IPS DF 4.7 (cell line): ENCODE measurements at regions not wholly inside any gene's neighbourhood (a gene's known extent, or its start where the extent isn't known, plus 50 kb on each side); places are given as distances from the start of the nearest gene placed in this dataset.
"Not testable (repeated sequence)": the region's sequence is repeated elsewhere in the genome, so short reads cannot be mapped to it uniquely, and the experiment has no call there.

ENCODE experiments used
- DNase-seq: peaks from one replicate; pipeline ENCODE4 v3.0.0-alpha.2; 2013; ENCODE audit warnings: low spot score; ENCODE audit errors: extremely low read depth

DNA sequence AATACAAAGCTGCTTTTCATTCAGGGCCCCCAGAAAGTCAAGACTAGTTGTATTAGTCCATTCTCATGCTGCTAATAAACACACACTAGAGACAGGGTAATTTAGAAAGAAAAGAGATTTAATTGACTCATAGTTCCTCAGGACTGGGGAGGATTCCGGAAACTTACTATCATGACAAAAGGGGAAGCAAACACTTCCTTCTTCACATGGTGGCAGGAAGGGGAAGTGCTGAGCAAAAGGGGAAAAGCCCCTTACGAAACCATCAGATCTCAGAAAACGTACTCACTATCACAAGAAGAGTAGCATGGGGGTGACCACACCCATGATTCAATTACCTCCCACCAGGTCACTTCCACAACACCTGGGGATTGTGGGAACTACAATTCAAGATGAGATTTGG is 373.8 kb upstream of the FRG1 start:
- not testable (repeated sequence) for DNase-seq

DNA sequence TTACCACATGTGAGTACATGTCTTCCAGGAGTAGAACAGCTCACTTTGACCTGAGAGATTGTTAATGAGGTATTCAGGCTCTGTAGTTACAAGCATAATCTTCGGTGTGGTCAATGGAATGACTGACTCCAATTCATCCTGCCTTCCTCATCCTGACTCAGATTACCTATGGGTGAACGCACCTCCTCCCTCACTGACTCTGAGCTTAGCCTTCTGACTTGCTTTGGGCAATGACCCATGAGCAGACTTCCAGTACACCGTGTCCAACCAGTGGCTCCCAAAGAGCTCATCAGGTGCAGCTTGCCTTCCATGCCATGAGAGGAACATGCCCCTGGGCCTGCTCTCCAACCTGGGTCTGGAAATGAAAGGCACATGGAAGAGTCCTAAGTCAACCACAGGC is 361.0 kb upstream of the FRG1 start:
- not testable (repeated sequence) for DNase-seq

DNA sequence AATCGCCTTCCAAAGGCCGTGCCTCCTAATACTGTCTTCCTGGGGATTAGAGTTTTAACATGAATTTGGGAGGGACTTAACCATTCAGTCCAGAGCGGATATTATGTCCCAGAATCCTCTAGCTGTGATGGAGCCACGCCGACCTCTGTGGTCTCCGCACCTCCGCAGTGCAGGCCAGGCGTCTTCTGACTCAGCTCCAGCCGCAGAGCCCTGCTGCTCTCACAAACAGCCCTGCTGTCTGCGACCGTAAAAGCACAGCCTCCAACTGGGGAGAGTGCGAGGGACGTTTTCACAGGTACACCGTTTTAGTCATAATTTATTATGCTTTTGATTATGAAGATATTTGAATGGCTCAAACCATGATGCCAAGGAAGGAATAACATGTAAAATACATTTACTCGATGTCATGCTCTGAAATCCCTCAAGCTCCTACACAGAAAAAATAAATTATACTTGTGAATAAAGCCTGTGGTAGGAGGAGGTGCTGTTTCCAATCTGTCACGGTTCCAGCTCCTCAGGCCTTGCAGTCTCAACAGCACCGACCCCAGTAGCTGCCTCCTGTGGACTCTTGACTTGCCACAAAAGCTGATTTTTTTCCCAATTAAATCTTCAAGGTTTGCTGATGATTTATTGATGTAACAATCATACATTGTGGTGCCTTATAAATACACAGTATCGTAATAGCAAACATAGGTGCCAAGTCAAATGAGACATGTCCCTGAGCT is 353.6 kb upstream of the FRG1 start:
- DNase-seq = not testable (repeated sequence)

DNA sequence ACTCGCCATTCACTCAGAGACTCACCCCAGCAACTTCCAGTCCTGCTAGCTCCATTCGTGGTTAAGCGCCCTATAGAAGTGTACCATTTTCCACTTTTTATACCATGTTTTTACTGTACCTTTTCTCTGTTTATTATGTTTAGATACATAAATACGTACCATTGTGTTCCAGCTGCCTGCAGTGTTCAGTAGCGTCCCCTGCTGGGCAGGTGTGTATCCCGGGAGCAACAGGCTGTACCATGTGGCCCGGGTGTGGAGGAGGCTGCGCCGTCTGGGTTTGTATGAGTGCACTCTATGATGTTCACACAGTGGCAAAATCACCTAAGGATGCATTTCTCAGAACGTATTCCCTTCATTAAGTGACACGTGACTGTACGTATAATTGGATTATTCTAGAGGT is 351.5 kb upstream of the FRG1 start:
- not testable (repeated sequence) for DNase-seq

DNA sequence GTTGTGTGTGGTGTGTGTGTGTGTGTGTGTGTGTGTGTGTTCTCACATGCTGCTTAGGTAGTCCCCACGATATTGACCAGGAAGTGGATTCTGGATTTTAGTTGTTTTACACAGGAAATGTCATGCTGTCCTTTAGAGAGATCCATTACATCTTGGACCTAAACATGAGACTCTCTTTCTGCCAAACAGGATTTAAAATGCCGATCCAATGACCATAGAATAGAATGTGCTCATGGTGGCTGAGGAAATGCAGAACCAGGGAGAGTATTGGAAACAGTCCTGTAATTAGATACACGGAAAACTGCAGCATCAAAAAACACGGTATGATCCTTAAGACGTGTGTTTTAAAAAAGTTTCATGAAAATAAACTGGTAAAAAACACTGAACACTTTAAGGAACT is 347.8 kb upstream of the FRG1 start:
- DNase-seq = no peak

DNA sequence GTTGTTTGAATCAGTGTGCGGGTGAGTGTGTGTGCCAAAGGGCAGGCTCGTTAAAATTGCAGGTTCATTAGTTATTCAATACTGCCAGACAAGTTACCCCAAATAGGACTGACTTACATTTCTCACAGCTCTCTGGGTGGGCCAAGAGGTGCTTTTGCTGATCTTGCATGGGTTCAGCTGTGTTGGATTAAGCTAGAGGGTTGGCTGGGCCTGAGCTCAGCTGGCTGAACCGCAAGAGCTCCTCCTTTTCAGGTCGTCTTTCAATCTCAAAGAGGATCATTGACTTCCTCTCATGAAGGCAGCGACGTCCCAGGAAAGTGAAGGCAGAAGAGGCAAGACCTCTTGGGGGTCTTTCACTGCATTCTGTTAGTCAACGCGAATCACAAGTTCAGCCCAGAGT is 343.3 kb upstream of the FRG1 start:
- no peak for DNase-seq

DNA sequence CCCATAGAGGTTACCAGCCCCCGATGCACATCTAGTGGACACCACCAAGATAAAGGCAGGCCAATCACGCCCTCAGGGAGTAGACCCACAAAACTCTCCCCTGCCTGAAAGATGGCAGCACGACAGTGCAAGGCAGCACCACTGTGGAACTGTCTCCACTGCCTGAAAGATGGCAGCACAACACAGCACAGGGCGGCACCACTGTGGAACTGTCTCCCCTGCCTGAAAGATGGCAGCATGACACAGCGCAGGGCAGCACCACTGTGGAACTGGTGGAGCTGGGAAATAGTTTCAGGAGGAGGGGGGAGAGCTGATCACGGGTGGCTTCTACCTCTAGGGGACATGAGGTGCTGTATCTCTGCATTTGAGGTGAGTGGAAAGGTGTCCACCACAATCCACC is 340.4 kb upstream of the FRG1 start:
- DNase-seq = no peak

DNA sequence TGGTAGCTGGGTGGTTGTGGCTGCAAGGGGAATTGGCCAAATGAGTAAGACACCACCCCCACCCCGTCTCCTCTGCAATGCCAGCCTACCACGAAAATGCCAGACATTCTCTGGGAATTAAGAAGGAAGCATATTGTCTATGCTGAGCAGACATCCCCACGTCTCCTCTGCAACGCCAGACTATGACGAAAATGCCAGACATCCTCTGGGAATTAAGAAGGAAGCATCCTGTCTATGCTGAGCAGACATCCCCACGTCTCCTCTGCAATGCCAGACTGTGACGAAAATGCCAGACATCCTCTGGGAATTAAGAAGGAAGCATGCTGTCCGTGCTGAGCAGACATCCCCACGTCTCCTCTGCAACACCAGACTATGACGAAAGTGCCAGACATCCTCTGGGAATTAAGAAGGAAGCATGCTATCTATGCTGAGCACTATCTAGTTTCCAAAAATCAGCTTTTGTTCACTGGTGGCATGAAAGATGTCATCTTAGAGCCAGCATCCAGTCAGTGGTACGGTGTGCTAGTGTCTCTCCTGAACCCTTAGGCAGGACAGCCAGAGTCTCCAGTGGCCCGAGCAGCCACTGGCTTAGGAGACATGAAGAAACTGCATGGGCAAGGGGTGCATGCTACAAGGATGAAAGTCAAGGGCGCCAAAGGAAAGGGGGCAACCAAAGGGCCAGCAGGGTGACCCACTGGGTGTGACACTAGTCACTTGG is 339.8 kb upstream of the FRG1 start:
- no peak for DNase-seq

DNA sequence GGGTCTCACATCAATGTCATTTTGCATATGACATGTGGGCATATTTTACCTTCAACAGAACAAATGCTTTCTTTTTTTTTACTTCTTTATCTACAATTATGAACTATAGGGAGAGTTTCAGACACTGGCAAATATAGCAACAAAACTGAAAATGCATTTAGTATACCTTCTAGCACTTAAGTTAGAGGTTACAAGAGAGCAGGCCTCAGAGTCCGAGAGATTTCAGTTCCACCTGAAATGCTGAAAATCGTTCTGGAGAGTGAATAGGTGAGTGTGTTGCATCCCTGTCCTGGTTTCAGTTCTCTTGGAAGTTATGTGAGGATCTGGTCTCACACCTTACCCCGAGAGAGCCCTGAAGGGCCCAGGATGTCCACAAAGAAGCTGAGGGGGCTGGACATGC is 337.8 kb upstream of the FRG1 start:
- not testable (repeated sequence) for DNase-seq

DNA sequence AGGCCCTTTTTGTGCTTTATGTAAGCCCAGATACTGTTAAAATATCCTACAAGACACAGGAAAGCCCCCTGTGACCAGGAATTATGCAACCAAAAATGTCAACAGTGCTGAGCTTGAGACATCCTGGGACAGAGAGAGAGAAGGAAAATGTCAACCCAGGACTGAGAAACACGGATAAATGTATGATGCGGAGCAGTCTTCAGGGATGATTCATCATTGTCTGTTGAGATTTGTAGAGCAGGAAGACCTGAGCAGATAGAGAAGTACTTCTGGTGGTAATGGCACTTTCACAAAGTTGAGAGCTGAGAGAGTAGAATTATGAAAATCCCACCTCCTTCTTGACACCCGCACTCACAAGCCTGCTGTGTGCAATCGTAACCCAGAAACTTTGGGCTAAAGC is 330.1 kb upstream of the FRG1 start:
- not testable (repeated sequence) for DNase-seq

DNA sequence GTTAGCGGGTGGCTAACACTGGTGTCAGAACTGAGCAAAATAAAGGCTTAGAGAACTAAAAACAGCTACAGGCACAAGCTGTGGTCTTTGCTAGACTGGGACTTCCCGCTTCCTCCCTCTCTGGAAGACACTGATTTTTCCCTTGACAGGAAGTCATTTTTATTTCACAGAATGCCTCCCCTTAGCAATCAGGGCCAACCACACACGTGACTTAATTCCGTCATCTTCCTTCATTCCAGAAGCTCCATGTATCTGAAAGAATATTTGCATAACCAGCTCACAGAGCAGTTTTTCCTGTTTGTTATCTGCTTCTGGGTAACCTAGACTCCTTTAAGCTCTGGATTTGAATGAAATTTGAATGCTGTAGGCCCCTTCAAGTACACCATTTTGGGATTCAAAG is 327.5 kb upstream of the FRG1 start:
- DNase-seq = no peak

DNA sequence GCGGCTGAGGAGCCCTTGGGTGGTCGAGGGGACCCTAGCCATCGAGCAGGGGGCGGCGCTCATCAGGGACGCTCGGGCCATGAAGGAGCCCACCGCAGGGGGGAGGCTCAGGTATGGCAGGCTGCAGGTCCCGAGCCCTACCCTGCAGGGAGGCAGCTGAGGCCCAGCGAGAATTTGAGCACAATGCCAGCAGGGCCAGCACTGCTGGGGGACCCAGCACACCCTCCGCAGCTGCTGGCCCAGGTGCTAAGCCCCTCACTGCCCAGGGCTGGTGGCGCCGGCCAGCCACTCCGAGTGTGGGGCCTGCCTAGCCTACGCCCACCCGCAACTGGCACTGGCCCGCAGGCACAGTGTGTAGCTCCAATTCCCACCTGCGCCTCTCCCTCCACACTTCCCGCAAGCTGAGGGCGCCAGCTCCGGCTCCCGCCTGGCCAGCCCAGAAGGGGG is 325.4 kb upstream of the FRG1 start:
- no peak for DNase-seq

DNA sequence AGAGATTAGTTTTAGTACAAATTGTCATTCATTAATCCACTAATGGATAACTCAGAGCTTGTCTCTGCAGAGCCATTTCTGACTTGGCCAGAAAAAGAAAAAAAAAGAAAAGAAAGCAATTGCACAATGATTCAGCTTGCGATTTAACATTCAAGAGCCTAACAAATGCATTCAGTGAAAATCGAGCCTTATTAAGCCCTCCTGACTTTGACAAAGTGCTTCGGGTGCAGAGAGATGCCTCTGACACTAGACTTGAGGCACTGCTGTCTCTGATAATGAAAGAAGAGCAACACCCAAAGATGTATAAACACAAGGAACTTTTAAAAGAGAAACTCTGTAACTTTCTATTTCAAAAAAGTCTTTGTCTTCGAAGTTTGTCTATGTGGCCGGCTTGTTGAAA is 322.9 kb upstream of the FRG1 start:
- not testable (repeated sequence) for DNase-seq

DNA sequence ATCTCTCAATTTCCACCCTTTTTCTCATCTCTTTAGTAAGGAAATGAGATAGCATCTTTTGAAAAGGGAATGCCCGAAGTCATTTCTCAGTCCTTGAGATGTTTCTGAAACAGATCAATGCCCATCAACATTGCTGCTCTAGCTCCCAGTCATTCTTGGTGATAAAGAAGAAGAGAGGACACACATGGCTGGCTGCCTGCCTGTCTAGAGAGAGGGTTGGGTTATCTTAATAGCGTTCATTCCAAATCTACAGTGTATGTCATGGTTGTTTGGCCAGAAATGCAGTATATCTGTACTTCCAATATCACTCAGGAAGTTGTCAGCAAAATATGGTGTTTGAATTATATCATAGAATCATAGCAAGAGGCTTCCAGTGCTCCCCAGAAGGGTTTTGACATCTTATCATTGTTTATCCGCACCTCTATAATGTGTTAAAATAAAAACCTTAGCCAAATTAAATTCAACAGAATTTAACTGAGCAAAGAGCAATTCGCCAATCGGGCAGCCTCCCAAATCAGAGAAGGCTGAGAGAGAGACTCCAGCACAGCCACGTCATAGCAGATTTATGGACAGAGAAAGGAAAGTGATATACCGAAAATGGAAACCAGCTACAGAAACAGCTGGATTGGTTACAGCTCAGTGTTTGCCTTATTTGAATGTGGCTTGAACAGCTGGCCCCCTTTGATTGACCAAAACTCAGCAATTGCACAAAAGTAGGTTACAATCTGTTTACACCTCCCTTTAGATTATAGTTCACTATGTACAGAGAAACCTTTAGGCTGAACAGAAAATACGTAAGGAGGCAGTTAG is 321.0 kb upstream of the FRG1 start:
- not testable (repeated sequence) for DNase-seq

DNA sequence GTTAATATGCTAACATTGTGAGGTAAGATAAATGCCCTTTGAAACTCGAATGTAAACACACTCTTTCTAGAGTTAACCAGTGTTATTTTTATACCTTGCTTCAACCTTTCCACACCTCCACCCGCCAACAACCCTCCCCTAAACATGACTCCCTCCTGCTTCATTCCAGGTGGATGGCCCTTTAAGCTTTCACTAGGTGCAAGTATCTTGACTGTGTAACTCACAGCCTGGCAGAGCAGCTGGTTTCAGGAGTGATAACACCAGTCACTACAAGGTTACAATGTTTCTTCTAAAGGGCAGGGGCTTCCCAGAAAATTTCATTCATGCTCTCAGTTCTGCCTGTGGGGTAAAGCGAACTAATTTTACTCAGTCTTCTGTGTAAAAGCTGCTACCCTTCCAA is 318.1 kb upstream of the FRG1 start:
- DNase-seq = not testable (repeated sequence)

DNA sequence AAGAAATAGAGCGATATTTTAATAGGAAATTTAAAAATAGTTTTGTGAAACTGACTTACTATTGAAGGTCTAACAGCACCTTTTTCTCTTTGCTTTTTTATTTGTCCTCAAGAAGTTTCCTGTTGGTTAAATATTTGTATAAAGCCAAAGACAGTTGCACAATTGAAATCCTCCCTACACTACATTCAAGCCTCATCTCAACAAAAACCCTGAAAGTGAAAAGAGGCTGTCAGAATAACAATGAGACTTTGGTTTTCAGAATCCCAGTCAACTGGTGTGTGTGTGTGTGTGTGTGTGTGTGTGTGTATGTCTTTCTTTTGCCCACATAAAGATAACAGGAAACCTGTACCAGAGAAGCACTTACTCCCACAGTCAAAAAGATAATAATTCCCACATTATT is 313.6 kb upstream of the FRG1 start:
- not testable (repeated sequence) for DNase-seq

DNA sequence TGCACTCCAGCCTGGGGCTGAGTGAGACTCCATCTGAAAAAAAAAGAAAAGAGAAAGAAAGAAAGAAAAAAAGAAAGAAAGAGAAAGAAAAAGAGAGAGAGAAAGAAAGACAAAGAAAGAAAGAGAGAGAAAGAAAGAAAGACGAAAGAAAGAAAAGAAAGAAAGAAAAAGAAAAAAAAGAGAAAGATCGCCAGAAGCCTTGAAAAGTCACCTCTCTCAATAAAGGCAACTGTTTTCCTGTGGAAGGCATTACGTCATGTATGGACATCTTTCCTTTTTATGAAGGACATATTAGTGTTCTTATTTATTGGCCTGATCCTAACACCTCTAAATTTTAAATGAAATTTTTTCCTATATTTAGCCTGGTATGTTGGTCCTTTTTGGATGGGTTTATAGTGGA is 310.9 kb upstream of the FRG1 start:
- not testable (repeated sequence) for DNase-seq

DNA sequence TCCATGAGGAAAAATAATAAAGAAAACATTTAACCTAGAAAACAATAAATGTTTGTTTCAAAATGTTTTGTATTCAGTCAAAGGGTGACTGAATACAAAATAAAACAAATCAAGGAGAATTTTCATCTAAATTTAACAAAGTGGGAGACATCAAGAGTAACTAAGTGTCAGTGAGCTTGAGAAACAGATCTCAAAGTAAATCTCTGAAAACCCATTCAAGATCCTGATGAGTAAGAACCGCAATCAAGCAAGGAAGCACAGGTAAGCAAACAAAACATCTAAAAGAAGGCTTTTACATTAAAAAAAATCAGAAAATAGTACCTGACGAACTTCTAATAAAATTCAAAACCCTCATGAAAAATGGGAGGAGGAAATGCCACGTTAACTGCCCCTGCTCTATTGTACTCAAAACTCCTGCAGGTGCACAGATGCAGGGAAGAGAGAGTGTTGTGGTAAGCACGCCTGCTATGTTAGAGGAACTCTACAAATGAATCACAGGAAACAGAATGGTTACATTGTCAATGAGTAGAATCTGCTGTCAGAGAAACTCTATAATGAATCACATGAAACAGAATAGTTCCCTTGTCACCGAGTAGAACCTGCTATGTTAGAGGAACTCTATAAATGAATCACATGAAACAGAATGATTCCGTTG is 309.6 kb upstream of the FRG1 start:
- not testable (repeated sequence) for DNase-seq

DNA sequence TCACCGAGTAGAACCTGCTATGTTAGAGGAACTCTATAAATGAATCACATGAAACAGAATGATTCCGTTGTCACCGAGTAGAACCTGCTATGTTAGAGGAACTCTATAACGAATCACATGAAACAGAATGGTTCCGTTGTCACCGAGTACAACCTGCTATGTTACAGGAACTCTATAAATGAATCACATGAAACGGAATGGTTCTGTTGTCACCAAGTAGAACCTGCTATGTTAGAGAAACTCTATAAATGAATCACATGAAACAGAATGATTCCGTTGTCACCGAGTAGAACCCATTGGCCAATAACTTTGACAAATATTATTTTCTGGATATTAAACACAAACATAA is 309.1 kb upstream of the FRG1 start:
- not testable (repeated sequence) for DNase-seq

DNA sequence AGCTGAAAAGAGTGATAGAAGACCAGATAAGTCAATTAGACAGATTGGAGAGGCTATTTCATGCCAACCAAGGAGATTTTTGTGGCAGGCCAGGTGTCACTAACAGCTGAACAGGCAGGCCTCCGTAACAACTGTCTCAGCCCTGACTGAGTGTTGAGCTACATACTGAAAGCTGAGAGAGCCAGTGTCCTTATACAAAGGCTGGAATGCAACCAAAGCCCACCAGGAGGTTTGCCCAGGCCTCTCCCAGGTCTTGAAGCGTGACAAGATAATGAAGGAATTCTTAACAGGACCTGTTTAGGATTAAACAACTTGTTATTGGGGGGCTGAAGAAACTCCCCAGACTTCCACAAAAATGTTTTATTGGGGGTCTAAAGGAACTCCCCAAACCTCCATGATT is 290.2 kb upstream of the FRG1 start:
- DNase-seq = not testable (repeated sequence)

DNA sequence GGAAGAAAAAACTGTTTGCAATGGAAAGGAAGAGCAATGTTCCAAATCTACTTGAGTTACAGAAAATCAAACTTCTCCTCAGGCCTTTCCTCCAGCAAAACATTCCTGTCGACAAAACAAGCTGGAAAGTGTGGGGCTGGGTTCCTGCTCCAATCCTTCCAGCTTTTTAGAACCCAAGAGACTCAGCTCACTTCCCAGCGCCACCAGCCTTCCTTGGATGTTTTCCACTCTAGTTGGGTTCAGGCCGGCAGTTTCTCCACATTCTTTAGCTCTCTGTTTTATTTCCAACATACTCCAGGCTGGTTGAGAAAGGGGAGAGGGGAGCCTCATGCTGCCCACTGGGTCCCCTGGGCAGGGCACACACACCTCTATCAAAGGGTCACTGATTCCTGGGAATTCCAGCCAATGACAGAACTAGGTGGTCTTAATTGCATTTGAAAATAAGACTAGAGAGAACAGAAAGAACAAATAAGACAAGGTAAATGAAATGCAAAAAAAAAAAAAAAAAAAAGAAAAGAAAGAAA is 287.5 kb upstream of the FRG1 start:
- not testable (repeated sequence) for DNase-seq
